ENCODE measurements at regions not wholly inside any gene's neighbourhood (a gene's known extent, or its start where the extent isn't known, plus 50 kb on each side); places are given as distances from the start of the nearest gene placed in this dataset.

GRCh38 chr21:43307677-43308070 is 119.3 kb downstream of the SIK1 start:
- no peaks in the 10 kb centered on the region for H3K27me3 Mint-ChIP-seq (ENCODE audit: low read depth)
- no peak for DNase-seq (ENCODE audit: low spot score)
- CTCF ChIA-PET, result no interaction called here
- H3K36me3 Mint-ChIP-seq, result no peaks in the 10 kb centered on the region
- no peak for ATAC-seq
- POLR2A ChIA-PET, result no interaction called here
- no peak overlapping the region for H3K27ac Mint-ChIP-seq
- no peak overlapping the region for H3K4me3 Mint-ChIP-seq
- no peak for TF ChIP-seq SP1 (CRISPR knock-in tag; conservative IDR thresholded peaks at IDR 0.05)
- no peak for TF ChIP-seq ZNF263 (CRISPR knock-in tag; IDR thresholded peaks at IDR 0.05; ENCODE audit: low read depth)
- no peak for TF ChIP-seq RORB (CRISPR knock-in tag; IDR thresholded peaks at IDR 0.05)
- no peak for TF ChIP-seq OVOL2 (CRISPR knock-in tag; IDR thresholded peaks at IDR 0.05; ENCODE audit: borderline replicate concordance)
- TF ChIP-seq ATF6 (CRISPR knock-in tag; IDR thresholded peaks at IDR 0.05), result no peak
- TF ChIP-seq SOX15 (CRISPR knock-in tag; IDR thresholded peaks at IDR 0.05), result no peak
- TF ChIP-seq ZNF219 (CRISPR knock-in tag; IDR thresholded peaks at IDR 0.05; ENCODE audit: borderline replicate concordance), result no peak
- no peak for TF ChIP-seq NR2C2 (CRISPR knock-in tag; IDR thresholded peaks at IDR 0.05)
- TF ChIP-seq SMAD4 (CRISPR knock-in tag; IDR thresholded peaks at IDR 0.05), result no peak
- TF ChIP-seq CREM (CRISPR knock-in tag; IDR thresholded peaks at IDR 0.05), result no peak
- no peak for TF ChIP-seq ZBTB43 (CRISPR knock-in tag; IDR thresholded peaks at IDR 0.05)
- TF ChIP-seq TP53 (CRISPR knock-in tag; IDR thresholded peaks at IDR 0.05), result no peak
- TF ChIP-seq ZSCAN18 (CRISPR knock-in tag; IDR thresholded peaks at IDR 0.05), result no peak
- no peak for TF ChIP-seq STAT6 (CRISPR knock-in tag; conservative IDR thresholded peaks at IDR 0.05; ENCODE audit: low read depth)
- TF ChIP-seq ZNF671 (CRISPR knock-in tag; IDR thresholded peaks at IDR 0.05), result no peak
- no peak for TF ChIP-seq MYBL2 (CRISPR knock-in tag; IDR thresholded peaks at IDR 0.05)
- no peak for TF ChIP-seq SMAD3 (CRISPR knock-in tag; IDR thresholded peaks at IDR 0.05; ENCODE audit: borderline replicate concordance)
- TF ChIP-seq ZNF121 (CRISPR knock-in tag; IDR thresholded peaks at IDR 0.05), result no peak
- no peak for TF ChIP-seq NFE2L1 (CRISPR knock-in tag; IDR thresholded peaks at IDR 0.05)
- TF ChIP-seq E2F5 (CRISPR knock-in tag; IDR thresholded peaks at IDR 0.05), result no peak
- H3K9me3 Mint-ChIP-seq, result no peaks in the 10 kb centered on the region
- peaks cover 19% of the 10 kb centered on the region for H3K4me1 Mint-ChIP-seq

Data from WTC11 (cell line).